ENCODE measurements at regions not wholly inside any gene's neighbourhood (a gene's known extent, or its start where the extent isn't known, plus 50 kb on each side); places are given as distances from the start of the nearest gene placed in this dataset.

DNA sequence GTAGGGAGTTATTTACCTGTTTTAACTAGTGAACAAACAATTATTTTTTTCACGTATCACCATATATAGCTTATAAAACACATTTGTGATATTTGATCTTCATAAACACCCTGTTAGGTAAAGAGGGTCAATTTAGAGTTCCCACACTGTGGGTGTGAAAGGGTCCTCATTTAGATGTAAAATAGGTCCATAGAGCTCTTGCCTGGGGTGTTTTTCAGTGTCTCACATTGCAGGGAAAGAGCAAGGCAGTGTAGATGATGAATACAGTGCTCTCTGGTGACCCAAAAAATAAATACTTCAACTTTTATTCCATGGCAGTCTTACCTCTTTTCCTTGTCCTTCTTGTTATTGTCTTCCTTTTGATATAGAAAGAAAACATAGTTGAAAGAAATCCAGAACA lies 403.2 kb upstream of the SGCD start:
- TF ChIP-seq, protein P1, sequence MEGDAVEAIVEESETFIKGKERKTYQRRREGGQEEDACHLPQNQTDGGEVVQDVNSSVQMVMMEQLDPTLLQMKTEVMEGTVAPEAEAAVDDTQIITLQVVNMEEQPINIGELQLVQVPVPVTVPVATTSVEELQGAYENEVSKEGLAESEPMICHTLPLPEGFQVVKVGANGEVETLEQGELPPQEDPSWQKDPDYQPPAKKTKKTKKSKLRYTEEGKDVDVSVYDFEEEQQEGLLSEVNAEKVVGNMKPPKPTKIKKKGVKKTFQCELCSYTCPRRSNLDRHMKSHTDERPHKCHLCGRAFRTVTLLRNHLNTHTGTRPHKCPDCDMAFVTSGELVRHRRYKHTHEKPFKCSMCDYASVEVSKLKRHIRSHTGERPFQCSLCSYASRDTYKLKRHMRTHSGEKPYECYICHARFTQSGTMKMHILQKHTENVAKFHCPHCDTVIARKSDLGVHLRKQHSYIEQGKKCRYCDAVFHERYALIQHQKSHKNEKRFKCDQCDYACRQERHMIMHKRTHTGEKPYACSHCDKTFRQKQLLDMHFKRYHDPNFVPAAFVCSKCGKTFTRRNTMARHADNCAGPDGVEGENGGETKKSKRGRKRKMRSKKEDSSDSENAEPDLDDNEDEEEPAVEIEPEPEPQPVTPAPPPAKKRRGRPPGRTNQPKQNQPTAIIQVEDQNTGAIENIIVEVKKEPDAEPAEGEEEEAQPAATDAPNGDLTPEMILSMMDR (IDR thresholded peaks at IDR 0.05; ENCODE audit: control insufficient read depth, extremely low read depth, insufficient read depth), result no peak
- DNase-seq (ENCODE audit: low read depth), result no peak
- H3K4me3 ChIP-seq (ENCODE audit: low read depth, low read length), result no peak overlapping the region

DNA sequence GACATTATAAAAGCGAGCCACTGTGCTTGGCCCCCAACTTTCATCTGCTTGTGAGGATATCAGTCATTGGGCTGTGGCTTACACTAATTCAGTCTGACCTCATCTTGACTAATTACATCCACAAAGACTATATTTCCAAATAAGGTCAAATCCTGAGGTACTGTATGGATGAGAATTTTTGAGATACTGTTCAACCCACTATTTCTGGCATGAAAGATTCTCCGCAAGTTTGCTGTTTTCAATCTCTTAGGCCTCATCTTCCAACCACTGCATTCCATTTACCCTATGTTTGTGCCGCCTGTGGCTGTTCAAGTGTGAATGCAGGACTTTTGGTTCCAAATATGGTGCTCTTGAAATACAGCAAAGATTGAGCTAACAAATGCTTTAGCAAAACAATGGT lies 400.9 kb upstream of the SGCD start:
- H3K4me3 ChIP-seq (ENCODE audit: low read depth, low read length), result no peak overlapping the region
- TF ChIP-seq, protein P1 (IDR thresholded peaks at IDR 0.05; ENCODE audit: control insufficient read depth, extremely low read depth, insufficient read depth), result no peak
- DNase-seq (ENCODE audit: low read depth), result no peak

DNA sequence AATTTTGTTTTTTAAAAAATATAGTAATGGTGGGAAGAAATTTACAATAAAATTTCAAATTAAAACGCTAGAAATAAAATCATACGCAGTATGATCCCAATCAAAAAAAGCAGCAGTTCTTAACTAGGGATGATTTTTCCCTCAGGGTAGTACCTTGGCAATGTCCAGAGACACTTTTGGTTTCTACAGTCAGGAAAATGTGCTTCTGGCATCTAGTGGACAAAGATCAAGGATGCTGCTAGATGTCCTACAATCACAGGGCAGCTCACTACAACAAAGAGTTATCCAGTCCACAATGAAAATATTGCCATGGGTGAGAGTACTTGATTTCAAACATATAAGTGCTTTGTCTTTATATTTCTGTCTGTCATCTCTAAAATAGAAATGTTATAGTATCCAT lies 400.2 kb upstream of the SGCD start:
- TF ChIP-seq, protein P1 (IDR thresholded peaks at IDR 0.05; ENCODE audit: control insufficient read depth, extremely low read depth, insufficient read depth), result no peak
- H3K4me3 ChIP-seq (ENCODE audit: low read depth, low read length), result no peak overlapping the region
- no peak for DNase-seq (ENCODE audit: low read depth)

DNA sequence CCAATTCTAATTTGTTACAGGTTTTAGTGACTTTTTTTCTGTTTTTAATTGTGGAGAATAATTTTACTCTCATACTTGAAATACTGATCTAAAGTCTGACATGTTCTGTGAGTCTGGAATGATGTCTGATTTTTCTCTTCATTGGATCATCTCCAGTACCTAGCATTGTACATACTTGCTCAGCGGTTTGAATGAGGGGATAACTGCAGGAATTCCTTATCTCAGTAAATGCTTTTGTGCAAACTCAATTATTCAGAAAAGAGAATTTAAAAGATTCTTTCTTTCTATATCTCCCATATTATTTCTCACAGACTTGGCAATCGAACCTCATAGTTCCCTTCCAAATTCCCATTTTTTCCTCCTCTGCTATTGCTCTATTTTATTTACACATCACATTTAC lies 397.9 kb upstream of the SGCD start:
- TF ChIP-seq, protein P1 (IDR thresholded peaks at IDR 0.05; ENCODE audit: control insufficient read depth, extremely low read depth, insufficient read depth), result no peak
- no peak for DNase-seq (ENCODE audit: low read depth)
- H3K4me3 ChIP-seq (ENCODE audit: low read depth, low read length), result no peak overlapping the region

DNA sequence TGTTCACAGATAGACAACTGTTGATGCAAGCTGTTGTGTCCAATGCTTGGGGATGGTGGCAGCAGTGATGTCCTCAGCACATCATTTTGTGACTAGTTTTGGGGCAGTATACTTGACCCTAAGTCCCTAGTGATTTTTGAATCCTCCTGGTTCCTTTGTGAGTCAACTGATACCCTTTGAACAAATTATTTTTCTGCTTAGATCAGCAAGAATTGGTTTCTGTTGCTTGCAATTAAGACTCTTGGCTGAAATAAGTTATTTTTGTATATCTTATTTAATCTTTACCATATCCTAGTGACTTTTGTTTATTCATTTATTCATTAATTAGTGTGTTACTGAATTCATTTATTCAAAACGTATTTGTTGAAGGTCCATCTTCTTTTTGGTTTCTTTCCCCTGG lies 392.0 kb upstream of the SGCD start:
- TF ChIP-seq, protein P1 (IDR thresholded peaks at IDR 0.05; ENCODE audit: control insufficient read depth, extremely low read depth, insufficient read depth), result no peak
- no peak overlapping the region for H3K4me3 ChIP-seq (ENCODE audit: low read depth, low read length)
- DNase-seq (ENCODE audit: low read depth), result no peak

DNA sequence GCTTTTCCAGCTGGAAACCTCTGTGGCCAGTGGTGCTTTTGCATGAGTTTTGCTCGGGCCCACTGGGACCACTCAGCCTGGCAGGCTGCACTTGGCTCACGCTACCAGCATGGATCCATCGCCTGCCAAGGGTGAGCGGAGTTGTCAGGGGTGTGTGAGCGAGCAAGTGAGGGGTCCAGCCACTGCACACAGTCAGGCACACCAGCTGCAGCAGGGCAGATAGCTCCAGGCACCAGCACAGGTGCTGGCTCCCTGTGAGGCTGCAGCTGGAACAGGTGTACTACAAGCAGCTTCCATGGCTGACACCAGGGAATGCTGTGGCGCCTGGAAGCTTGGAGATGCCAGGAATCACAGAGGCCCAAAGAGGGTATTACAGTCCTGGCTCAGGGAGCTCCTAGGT lies 391.2 kb upstream of the SGCD start:
- DNase-seq (ENCODE audit: low read depth), result no peak
- no peak overlapping the region for H3K4me3 ChIP-seq (ENCODE audit: low read depth, low read length)
- TF ChIP-seq, protein P1 (IDR thresholded peaks at IDR 0.05; ENCODE audit: control insufficient read depth, extremely low read depth, insufficient read depth), result no peak

DNA sequence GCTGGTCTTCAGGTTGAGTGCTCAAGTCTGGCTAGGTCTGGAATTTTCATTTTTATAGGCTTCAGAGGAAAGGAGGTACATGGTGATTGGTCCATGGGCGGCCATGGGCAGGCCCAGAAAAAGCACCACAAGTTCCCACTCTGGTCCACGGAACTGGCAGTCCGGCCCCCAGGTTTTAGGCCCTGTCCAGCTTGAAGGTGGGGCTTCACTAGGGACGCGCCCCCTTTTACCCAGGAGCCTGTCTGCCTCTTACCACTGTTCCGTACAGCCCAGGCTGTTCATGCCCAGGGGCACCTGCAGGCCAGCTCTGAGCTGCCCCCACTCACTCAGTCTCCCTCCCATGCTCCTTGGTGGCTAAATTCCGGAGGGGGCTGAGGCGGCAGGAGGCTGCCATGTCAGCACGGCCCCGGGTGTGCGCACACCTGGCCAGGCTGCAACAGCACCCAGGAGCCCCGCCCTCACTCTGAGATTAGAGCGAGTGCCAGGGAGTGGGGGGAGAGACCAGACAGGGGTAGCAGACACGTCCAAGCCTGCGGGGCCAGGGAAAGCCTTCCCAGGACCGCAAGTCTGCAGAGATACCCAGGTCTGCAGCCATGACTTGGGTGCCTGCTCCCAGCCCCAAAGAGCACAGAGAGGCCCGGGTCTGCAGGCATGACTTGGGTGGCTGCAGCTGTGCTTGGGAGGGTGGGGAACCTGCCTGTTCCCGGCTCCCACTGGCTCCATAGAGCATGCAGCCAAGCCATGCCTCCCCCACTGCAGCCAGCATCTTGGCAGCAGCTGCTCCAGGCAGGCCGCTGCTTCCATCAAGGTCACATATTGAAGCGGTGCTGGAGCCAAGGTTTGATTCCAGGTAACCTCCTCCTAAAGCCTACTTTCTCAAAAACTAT lies 390.2 kb upstream of the SGCD start:
- TF ChIP-seq, protein P1 (IDR thresholded peaks at IDR 0.05; ENCODE audit: control insufficient read depth, extremely low read depth, insufficient read depth), result no peak
- no peak for DNase-seq (ENCODE audit: low read depth)
- H3K4me3 ChIP-seq (ENCODE audit: low read depth, low read length), result no peak overlapping the region

All from LNCaP clone FGC (cell line).